Neuronal stem cell (in vitro differentiated cells): ENCODE measurements at regions not wholly inside any gene's neighbourhood (a gene's known extent, or its start where the extent isn't known, plus 50 kb on each side); places are given as distances from the start of the nearest gene placed in this dataset.

ENCODE experiments used
- DNase-seq: peaks from one replicate; pipeline ENCODE4 v3.0.0-alpha.2; 2013; ENCODE audit warnings: low spot score
- H2AFZ ChIP-seq: one replicate; pipeline ENCODE4 v1.6.1; 2013; ENCODE audit warnings: mild to moderate bottlenecking, low read length, inconsistent platforms
- H2AK5ac ChIP-seq: 2 replicates; pipeline ENCODE4 v1.6.1; 2013; ENCODE audit warnings: low read depth, mild to moderate bottlenecking, inconsistent platforms, low read length, moderate library complexity, mixed read lengths
- H2BK120ac ChIP-seq: 2 replicates; pipeline ENCODE4 v1.6.1; 2013; ENCODE audit warnings: low read depth, mild to moderate bottlenecking, inconsistent platforms, low read length, moderate library complexity, mixed read lengths
- H2BK12ac ChIP-seq: one replicate; pipeline ENCODE4 v1.6.1; 2013; ENCODE audit warnings: low read length, inconsistent platforms
- H2BK15ac ChIP-seq: 2 replicates; pipeline ENCODE4 v1.6.1; 2013; ENCODE audit warnings: mild to moderate bottlenecking, low read length, inconsistent platforms, mixed read lengths
- H2BK5ac ChIP-seq: one replicate; pipeline ENCODE4 v1.6.1; 2013; ENCODE audit warnings: inconsistent platforms, mild to moderate bottlenecking, low read length, moderate library complexity
- H3K14ac ChIP-seq: one replicate; pipeline ENCODE4 v1.6.1; 2013; ENCODE audit warnings: low read length, inconsistent platforms
- H3K18ac ChIP-seq: 2 replicates; pipeline ENCODE4 v1.6.1; 2013; ENCODE audit warnings: low read length, inconsistent platforms
- H3K23ac ChIP-seq: 2 replicates; pipeline ENCODE4 v1.6.1; 2013; ENCODE audit warnings: low read depth, mild to moderate bottlenecking, mixed read lengths, low read length, inconsistent platforms; ENCODE audit not compliant: poor library complexity
- H3K27ac ChIP-seq: replicated peaks from 3 replicates; pipeline ENCODE4 v1.5.1; 2013; ENCODE audit warnings: low read length, inconsistent platforms
- H3K27me3 ChIP-seq, 3 experiments: 2 replicates each; pipeline ENCODE4 v1.6.1; 2013; ENCODE audit warnings: low read length in 3 of 3, mild to moderate bottlenecking in 2 of 3, inconsistent platforms in 1 of 3, low read depth in 1 of 3, mixed read lengths in 1 of 3, moderate library complexity in 1 of 3; ENCODE audit not compliant: control insufficient read depth in 3 of 3, insufficient read depth in 3 of 3
- H3K36me3 ChIP-seq, 2 donors: replicated peaks in 1 of 2; 2 replicates each; pipeline ENCODE4 v1.6.1; 2013; ENCODE audit warnings: low read length in 2 of 2; ENCODE audit not compliant: control insufficient read depth in 2 of 2, insufficient read depth in 2 of 2
- H3K4ac ChIP-seq: 2 replicates; pipeline ENCODE4 v1.6.1; 2013; ENCODE audit warnings: inconsistent platforms, mild to moderate bottlenecking, low read length, moderate library complexity
- H3K4me1 ChIP-seq, 2 donors: 1 replicate in 1 of 2; 2 replicates in 1 of 2; pipeline ENCODE4 v1.6.1; 2013; ENCODE audit warnings: low read length in 2 of 2, low read depth in 1 of 2; ENCODE audit not compliant: control insufficient read depth in 2 of 2, insufficient read depth in 1 of 2
- H3K4me2 ChIP-seq: one replicate; pipeline ENCODE4 v1.6.1; 2013; ENCODE audit warnings: mild to moderate bottlenecking, low read length, inconsistent platforms; ENCODE audit not compliant: insufficient read depth, poor library complexity, severe bottlenecking
- H3K4me3 ChIP-seq, 2 donors: 2 replicates each; pipeline ENCODE4 v1.5.1; 2013; ENCODE audit warnings: low read length in 2 of 2, mild to moderate bottlenecking in 2 of 2, inconsistent platforms in 1 of 2, moderate library complexity in 1 of 2
- H3K79me1 ChIP-seq: one replicate; pipeline ENCODE4 v1.6.1; 2013; ENCODE audit warnings: low read depth, mild to moderate bottlenecking, inconsistent platforms, low read length, moderate library complexity
- H3K9ac ChIP-seq: one replicate; pipeline ENCODE4 v1.6.1; 2013; ENCODE audit warnings: mild to moderate bottlenecking, low read depth, low read length, inconsistent platforms; ENCODE audit not compliant: poor library complexity
- H3K9me3 ChIP-seq, 2 donors: replicated peaks in 1 of 2; 2 replicates each; pipeline versions ENCODE3 to v1.6.1; 2013; ENCODE audit warnings: low read length in 2 of 2, mild to moderate bottlenecking in 2 of 2, inconsistent platforms in 1 of 2, low read depth in 1 of 2, mixed read lengths in 1 of 2, moderate library complexity in 1 of 2; ENCODE audit not compliant: control insufficient read depth in 2 of 2, insufficient read depth in 1 of 2
- H4K8ac ChIP-seq: one replicate; pipeline ENCODE4 v1.6.1; 2013; ENCODE audit warnings: low read depth, mild to moderate bottlenecking, inconsistent platforms, low read length, moderate library complexity
- H4K91ac ChIP-seq: one replicate; pipeline ENCODE4 v1.6.1; 2013; ENCODE audit warnings: low read length, low read depth, mild to moderate bottlenecking, inconsistent platforms; ENCODE audit not compliant: poor library complexity
- WGBS, 2 donors: extraction: QIAGEN DNeasy Blood & Tissue Kit; methylation state at CpG; one replicate each; pipeline ENCODE4 v1.1.7; 2013; ENCODE audit warnings: missing lambda C conversion rate in 2 of 2, mixed read lengths in 1 of 2; ENCODE audit not compliant: insufficient read length in 2 of 2, insufficient replicate concordance in 1 of 2; ENCODE audit errors: extremely low coverage in 2 of 2; 5-methylcytosine and 5-hydroxymethylcytosine counted together

- Histone ChIP-seq H3K4ac (no peak overlapping the region), H2BK5ac (no peak overlapping the region), H3K4me2 (no peak overlapping the region), H4K8ac (no peak overlapping the region), H3K23ac (no peak overlapping the region), H4K91ac (no peak overlapping the region), H2BK120ac (no peak overlapping the region), H2BK15ac (no peak overlapping the region), H3K27ac (no peak overlapping the region), H3K14ac (no peak overlapping the region), H2AK5ac (no peak overlapping the region), H3K9ac (no peak overlapping the region), H3K9me3 (no peaks in the 10 kb centered on the region), H2AFZ (no peak overlapping the region), H3K18ac (no peak overlapping the region), H3K4me1 (no peaks in the 10 kb centered on the region), H3K79me1 (no peaks in the 10 kb centered on the region), H3K36me3 (no peaks in the 10 kb centered on the region), H2BK12ac (no peak overlapping the region), H3K4me3 (no peak overlapping the region), H3K27me3 (no peaks in the 10 kb centered on the region)
- no peak for DNase-seq
- no CpG with 5 or more reads among the region's 14 CpGs for WGBS, 2 donors
Measured at GRCh38 chr7:68748934-68749900, 849.1 kb upstream of the AUTS2 start.

GRCh38 chr7:68752485-68753178 is 845.6 kb upstream of the AUTS2 start:
- Histone ChIP-seq H3K9me3 (no peaks in the 10 kb centered on the region), H2AK5ac (no peak overlapping the region), H3K14ac (no peak overlapping the region), H3K4me3 (no peak overlapping the region), H2BK15ac (no peak overlapping the region), H4K91ac (no peak overlapping the region), H2AFZ (no peak overlapping the region), H3K4ac (no peak overlapping the region), H3K23ac (no peak overlapping the region), H3K18ac (no peak overlapping the region), H2BK5ac (no peak overlapping the region), H3K27ac (no peak overlapping the region), H4K8ac (no peak overlapping the region), H2BK120ac (no peak overlapping the region), H3K4me2 (no peak overlapping the region), H3K79me1 (no peaks in the 10 kb centered on the region), H3K4me1 (no peaks in the 10 kb centered on the region), H3K27me3 (no peaks in the 10 kb centered on the region), H3K36me3 (no peaks in the 10 kb centered on the region), H2BK12ac (no peak overlapping the region), H3K9ac (no peak overlapping the region)
- no CpG with 5 or more reads among the region's 5 CpGs for WGBS, 2 donors
- DNase-seq = no peak

- H3K27ac ChIP-seq = no peak overlapping the region
- H3K4me1 ChIP-seq = no peaks in the 10 kb centered on the region
- H2AK5ac ChIP-seq = no peak overlapping the region
- no peaks in the 10 kb centered on the region for H3K79me1 ChIP-seq
- no peak overlapping the region for H2BK5ac ChIP-seq
- no peak overlapping the region for H4K8ac ChIP-seq
- H3K27me3 ChIP-seq = no peaks in the 10 kb centered on the region
- H3K18ac ChIP-seq = no peak overlapping the region
- H2BK120ac ChIP-seq = no peak overlapping the region
- no peak overlapping the region for H3K23ac ChIP-seq
- no peak overlapping the region for H3K4me3 ChIP-seq
- no peak overlapping the region for H3K9ac ChIP-seq
- no peak overlapping the region for H3K14ac ChIP-seq
- H4K91ac ChIP-seq = no peak overlapping the region
- no peak overlapping the region for H3K4ac ChIP-seq
- H3K4me2 ChIP-seq = no peak overlapping the region
- no peak overlapping the region for H2AFZ ChIP-seq
- no peak for DNase-seq
- no peaks in the 10 kb centered on the region for H3K36me3 ChIP-seq
- H3K9me3 ChIP-seq = no peaks in the 10 kb centered on the region
- H2BK15ac ChIP-seq = no peak overlapping the region
- no CpG with 5 or more reads among the region's 2 CpGs for WGBS, 2 donors
- no peak overlapping the region for H2BK12ac ChIP-seq
Measured at GRCh38 chr7:68754414-68754813, 843.9 kb upstream of the AUTS2 start.

- Histone ChIP-seq H3K23ac (no peak overlapping the region), H2BK12ac (no peak overlapping the region), H3K4me3 (no peak overlapping the region), H3K9me3 (no peaks in the 10 kb centered on the region), H2BK5ac (no peak overlapping the region), H2AK5ac (no peak overlapping the region), H3K36me3 (no peaks in the 10 kb centered on the region), H2BK120ac (no peak overlapping the region), H3K4ac (no peak overlapping the region), H3K79me1 (no peaks in the 10 kb centered on the region), H3K27me3 (no peaks in the 10 kb centered on the region), H2BK15ac (no peak overlapping the region), H3K4me2 (no peak overlapping the region), H3K4me1 (no peaks in the 10 kb centered on the region), H4K8ac (no peak overlapping the region), H4K91ac (no peak overlapping the region), H3K27ac (no peak overlapping the region), H3K9ac (no peak overlapping the region), H3K14ac (no peak overlapping the region), H3K18ac (no peak overlapping the region), H2AFZ (no peak overlapping the region)
- no peak for DNase-seq
- no CpG with 5 or more reads among the region's 4 CpGs for WGBS, 2 donors
Measured at GRCh38 chr7:68756986-68757495, 841.2 kb upstream of the AUTS2 start.
